ENCODE measurements at regions not wholly inside any gene's neighbourhood (a gene's known extent, or its start where the extent isn't known, plus 50 kb on each side); places are given as distances from the start of the nearest gene placed in this dataset.

- no peak for TF ChIP-seq ZNF274 (IDR thresholded peaks at IDR 0.05; ENCODE audit: low read depth, low read length)
- no peak overlapping the region for H3K4me3 ChIP-seq (ENCODE audit: low read length)
These were observed 392.4 kb upstream of the HS3ST5 start for GRCh38 chr6:114735025-114735735.

GRCh38 chr6:114733596-114733995, 390.8 kb upstream of the HS3ST5 start:
- TF ChIP-seq ZNF274 (IDR thresholded peaks at IDR 0.05; ENCODE audit: low read depth, low read length), result no peak

DNA sequence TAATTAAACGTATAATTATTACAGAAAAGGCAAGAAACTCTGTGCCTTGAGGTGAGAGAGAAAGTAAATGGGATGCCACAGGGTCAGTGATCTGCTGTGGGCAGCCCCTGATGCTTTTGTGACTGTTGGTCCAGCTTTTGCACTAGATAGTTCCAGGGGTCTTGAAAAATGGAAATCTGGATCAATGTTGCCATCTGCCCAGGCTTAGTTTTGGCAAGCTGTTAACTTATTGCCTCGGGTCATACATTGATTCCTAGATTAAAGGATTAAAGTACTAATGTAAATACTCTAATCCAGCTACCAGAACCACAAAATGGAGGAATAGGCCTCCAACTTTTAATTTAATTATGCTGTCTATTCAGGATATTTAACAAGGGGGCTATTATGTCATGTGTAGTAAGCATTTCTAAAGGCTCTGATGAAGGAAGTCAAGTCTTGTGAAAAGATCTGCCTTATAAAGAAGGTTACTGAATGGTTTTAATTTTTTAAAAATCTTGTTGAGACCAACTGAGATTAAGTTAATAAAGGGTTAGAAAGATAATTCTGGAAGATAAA, 376.0 kb upstream of the HS3ST5 start:
- no peak for TF ChIP-seq ZNF274 (IDR thresholded peaks at IDR 0.05; ENCODE audit: low read depth, low read length)
- no peak overlapping the region for H3K4me3 ChIP-seq (ENCODE audit: low read length)

More at GRCh38 chr6:114733596-114733995, 390.8 kb upstream of the HS3ST5 start:
- H3K4me3 ChIP-seq (ENCODE audit: low read length), result no peak overlapping the region

DNA sequence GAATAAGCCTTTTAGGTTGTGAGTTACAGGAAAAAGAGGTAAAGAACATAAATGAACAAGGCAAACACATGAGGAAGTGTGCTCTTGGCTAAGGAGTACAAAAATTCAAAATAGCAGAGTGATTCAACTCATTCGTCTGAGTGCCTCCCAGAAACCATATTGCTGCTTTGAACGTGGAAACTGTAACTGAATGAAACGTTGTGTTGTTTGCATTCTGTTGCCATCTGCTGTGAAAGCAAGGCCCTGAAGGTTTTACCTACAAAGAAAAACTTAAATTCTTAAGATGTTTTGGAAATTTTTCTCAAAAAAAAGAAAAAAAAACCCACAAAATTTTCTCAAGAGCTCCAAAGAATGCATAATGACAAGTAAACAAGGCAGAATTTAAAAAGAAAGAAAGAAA, 375.4 kb upstream of the HS3ST5 start:
- TF ChIP-seq ZNF274 (IDR thresholded peaks at IDR 0.05; ENCODE audit: low read depth, low read length), result no peak
- no peak overlapping the region for H3K4me3 ChIP-seq (ENCODE audit: low read length)

DNA sequence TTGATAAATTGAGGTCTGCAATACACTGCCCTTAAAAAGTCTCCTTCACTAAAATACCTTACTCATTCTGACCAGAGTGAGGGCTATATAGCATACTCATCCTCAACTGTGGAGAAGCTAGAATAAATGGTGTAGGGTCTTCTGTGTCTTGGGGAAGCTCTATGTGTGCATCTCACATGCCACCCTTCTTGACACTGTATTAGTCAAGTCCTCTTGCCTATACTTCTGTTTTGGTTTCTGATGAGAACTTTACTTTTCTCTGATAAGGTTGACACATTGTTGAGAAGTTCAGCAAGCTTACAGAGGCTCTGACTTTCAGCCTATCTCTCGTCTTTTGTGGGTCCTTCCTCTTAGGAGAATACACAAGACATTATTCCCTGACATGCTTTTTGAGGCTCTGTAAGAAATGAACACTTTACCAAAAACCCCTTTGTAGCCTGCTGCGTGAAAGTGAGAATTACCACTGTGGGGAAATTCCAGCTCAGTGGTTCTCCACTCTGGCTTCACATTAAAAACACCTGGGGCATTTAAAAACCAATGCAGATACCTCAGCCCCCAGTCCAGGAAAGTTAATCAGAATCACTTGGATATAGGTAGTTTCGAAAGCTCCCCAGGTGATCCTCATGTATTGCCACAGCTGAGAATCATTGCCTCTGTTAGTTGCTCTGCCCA, 372.1 kb upstream of the HS3ST5 start:
- no peak for TF ChIP-seq ZNF274 (IDR thresholded peaks at IDR 0.05; ENCODE audit: low read depth, low read length)
- H3K4me3 ChIP-seq (ENCODE audit: low read length), result no peak overlapping the region

GRCh38 chr6:114713690-114714089, 370.9 kb upstream of the HS3ST5 start:
- TF ChIP-seq ZNF274 (IDR thresholded peaks at IDR 0.05; ENCODE audit: low read depth, low read length), result no peak
- H3K4me3 ChIP-seq (ENCODE audit: low read length), result no peak overlapping the region

GRCh38 chr6:114712129-114712662, 369.4 kb upstream of the HS3ST5 start:
- TF ChIP-seq ZNF274 (IDR thresholded peaks at IDR 0.05; ENCODE audit: low read depth, low read length), result no peak
- H3K4me3 ChIP-seq (ENCODE audit: low read length), result no peak overlapping the region

DNA sequence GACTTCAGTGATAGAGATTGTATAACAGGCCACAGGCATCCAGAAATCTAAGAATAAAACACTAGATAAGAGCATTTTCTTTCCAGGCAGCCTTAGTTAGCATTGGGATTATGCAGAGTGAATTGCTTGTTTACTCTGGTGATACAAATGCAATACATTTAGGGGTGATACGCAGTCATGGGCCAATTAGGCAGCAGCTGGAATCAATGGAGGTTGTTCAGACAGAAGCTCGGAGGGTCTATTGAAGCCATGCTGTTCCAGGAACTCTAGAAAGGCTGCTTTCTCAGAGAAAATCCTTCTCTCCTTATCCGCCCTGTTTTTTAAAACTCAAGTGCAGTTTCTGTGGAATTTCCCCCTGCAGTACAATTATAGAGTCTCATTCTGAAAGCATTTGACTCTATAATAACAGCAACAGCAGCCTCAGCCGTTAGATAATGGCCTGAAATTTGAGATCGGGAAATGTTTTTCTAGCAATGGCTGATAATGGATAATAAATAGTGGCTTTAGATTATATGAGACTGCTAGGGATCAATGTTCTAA, 364.3 kb upstream of the HS3ST5 start:
- H3K4me3 ChIP-seq (ENCODE audit: low read length), result no peak overlapping the region
- TF ChIP-seq ZNF274 (IDR thresholded peaks at IDR 0.05; ENCODE audit: low read depth, low read length), result no peak

GRCh38 chr6:114690625-114691024, 347.8 kb upstream of the HS3ST5 start:
- no peak for TF ChIP-seq ZNF274 (IDR thresholded peaks at IDR 0.05; ENCODE audit: low read depth, low read length)
- H3K4me3 ChIP-seq (ENCODE audit: low read length), result no peak overlapping the region

DNA sequence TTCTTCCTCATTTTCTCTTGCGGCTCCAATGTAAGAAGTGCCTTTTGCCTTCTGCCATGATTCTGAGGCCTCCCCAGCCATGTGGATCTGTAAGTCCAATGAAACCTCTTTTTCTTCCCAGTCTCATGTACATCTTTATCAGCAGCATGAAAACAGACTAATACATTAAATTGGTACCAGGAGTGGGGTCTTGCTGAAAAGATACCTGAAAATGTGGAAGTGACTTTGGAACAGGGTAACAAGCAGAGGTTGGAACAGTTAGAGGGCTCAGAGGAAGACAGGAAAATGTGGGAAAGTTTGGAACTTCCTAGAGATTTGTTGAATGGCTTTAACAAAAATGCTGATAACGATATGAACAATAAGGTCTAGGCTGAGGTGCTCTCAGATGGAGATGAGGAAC, 316.7 kb upstream of the HS3ST5 start:
- H3K4me3 ChIP-seq (ENCODE audit: low read length), result no peak overlapping the region
- TF ChIP-seq ZNF274 (IDR thresholded peaks at IDR 0.05; ENCODE audit: low read depth, low read length), result no peak

- no peak overlapping the region for H3K4me3 ChIP-seq (ENCODE audit: low read length)
- TF ChIP-seq ZNF274 (IDR thresholded peaks at IDR 0.05; ENCODE audit: low read depth, low read length), result no peak
These were observed 308.8 kb upstream of the HS3ST5 start for GRCh38 chr6:114651611-114652010.

DNA sequence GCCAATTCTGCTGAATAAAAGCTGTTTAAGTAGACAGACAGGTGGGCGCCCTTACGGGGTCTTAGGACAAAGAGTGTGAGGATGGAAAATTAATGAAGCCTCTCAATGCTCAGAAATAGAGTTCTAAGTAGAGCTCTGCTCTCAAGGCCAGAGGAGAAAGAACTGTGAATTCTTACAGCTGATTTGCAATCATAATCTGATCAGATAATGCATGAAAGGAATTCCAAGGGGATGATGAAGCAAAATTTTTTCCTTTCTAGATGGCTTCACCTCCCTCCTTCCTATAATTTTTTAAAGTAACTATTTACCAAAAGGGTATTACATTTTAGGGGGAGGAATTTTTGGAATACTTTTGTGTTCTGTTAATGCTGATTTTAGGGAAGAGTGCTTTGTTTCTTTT, 308.1 kb upstream of the HS3ST5 start:
- no peak for TF ChIP-seq ZNF274 (IDR thresholded peaks at IDR 0.05; ENCODE audit: low read depth, low read length)

GRCh38 chr6:114649298-114649697, 306.5 kb upstream of the HS3ST5 start:
- no peak for TF ChIP-seq ZNF274 (IDR thresholded peaks at IDR 0.05; ENCODE audit: low read depth, low read length)
- H3K4me3 ChIP-seq (ENCODE audit: low read length), result no peak overlapping the region

More for the DNA sequence above, 308.1 kb upstream of the HS3ST5 start:
- H3K4me3 ChIP-seq (ENCODE audit: low read length), result no peak overlapping the region

DNA sequence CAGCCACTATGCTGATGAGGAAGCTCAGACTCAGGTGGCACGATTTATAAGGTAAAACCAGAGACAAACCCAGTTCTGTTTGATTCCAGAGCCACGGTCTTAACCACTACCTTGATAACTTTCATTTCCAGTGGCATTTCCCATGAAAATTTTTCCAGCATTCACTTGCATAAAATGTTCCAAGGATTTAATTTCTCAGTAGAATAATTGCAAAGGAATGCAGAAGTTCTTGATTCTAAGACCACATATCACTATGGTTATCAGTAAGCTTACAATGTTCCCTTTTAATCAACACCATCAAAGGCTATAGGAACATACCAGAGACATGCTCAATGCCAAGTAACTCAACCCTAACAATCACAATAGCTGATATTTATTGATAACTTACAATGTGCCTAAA, 306.0 kb upstream of the HS3ST5 start:
- no peak for TF ChIP-seq ZNF274 (IDR thresholded peaks at IDR 0.05; ENCODE audit: low read depth, low read length)

GRCh38 chr6:114638341-114638740, 295.5 kb upstream of the HS3ST5 start:
- no peak for TF ChIP-seq ZNF274 (IDR thresholded peaks at IDR 0.05; ENCODE audit: low read depth, low read length)
- H3K4me3 ChIP-seq (ENCODE audit: low read length), result no peak overlapping the region

More for the DNA sequence above, 306.0 kb upstream of the HS3ST5 start:
- no peak overlapping the region for H3K4me3 ChIP-seq (ENCODE audit: low read length)
